Endothelial cell of umbilical vein (primary cell): ENCODE measurements at regions not wholly inside any gene's neighbourhood (a gene's known extent, or its start where the extent isn't known, plus 50 kb on each side); places are given as distances from the start of the nearest gene placed in this dataset.

Experiments
- BruUV-seq: library from RNA; stranded (reverse); fragments of 400-500 nt; replicated peaks from 2 replicates; lab custom pipeline; 2021; lab: Mats Ljungman, UMichigan
- CTCF ChIA-PET: fragments of 300-600, 350-600 bp; sonication (Branson Sonifier 250); formaldehyde crosslinking; loops from one replicate; lab custom pipeline; 2021; ENCODE audit warnings: antibody characterized with exemption, inconsistent platforms; lab: Charles Lee
- POLR2A ChIA-PET: fragments of 300-600, 350-600 bp; sonication (Branson Sonifier 250); formaldehyde crosslinking; loops from one replicate; lab custom pipeline; 2021; ENCODE audit warnings: antibody characterized with exemption, inconsistent platforms; lab: Charles Lee
- DNase-seq: peaks from one replicate; pipeline ENCODE4 v3.0.0-alpha.2; 2011; ENCODE audit warnings: low read depth, low spot score
- FAIRE-seq: peaks from 2 replicates; lab custom pipeline; 2011; peaks lifted over from hg19 to GRCh38; lab: Jason Lieb, UNC
- H2AFZ ChIP-seq: 2 replicates; pipeline ENCODE4 v1.6.0; 2012; ENCODE audit warnings: low read depth, low read length, control low read depth, inconsistent platforms
- H3K27ac ChIP-seq: 2 replicates; pipeline ENCODE4 v1.5.1; 2011; ENCODE audit warnings: low read depth, mild to moderate bottlenecking, control low read depth, low read length, moderate library complexity; ENCODE audit not compliant: insufficient read depth
- H3K27me3 ChIP-seq, 2 experiments: 2 replicates each; pipeline versions ENCODE4 v1.6.0 to v1.6.1; 2011; ENCODE audit warnings: low read length in 2 of 2, mixed read lengths in 1 of 2; ENCODE audit not compliant: control insufficient read depth in 2 of 2, insufficient read depth in 2 of 2
- H3K36me3 ChIP-seq, 2 experiments: 2 replicates in 1 of 2; 3 replicates in 1 of 2; pipeline ENCODE4 v1.5.1; 2011; ENCODE audit warnings: low read length in 2 of 2, mild to moderate bottlenecking in 1 of 2, moderate library complexity in 1 of 2; ENCODE audit not compliant: control insufficient read depth in 2 of 2, insufficient read depth in 2 of 2; ENCODE audit errors: extremely low read depth in 1 of 2
- H3K4me1 ChIP-seq: 3 replicates; pipeline ENCODE4 v1.5.1; 2011; ENCODE audit warnings: mild to moderate bottlenecking, low read length; ENCODE audit not compliant: control insufficient read depth, insufficient read depth; ENCODE audit errors: extremely low read depth
- H3K4me2 ChIP-seq: 2 replicates; pipeline ENCODE4 v1.6.1; 2011; ENCODE audit warnings: low read length, control low read depth, mixed read lengths; ENCODE audit not compliant: insufficient read depth
- H3K4me3 ChIP-seq, 3 experiments: fragments of 200-600 bp in 1 of 3; sonication (generic), shearing (Covaris generic) in 1 of 3; replicated peaks in 1 of 3; 2 replicates each; pipeline ENCODE4 v1.5.1; 2011 to 2016; ENCODE audit warnings: control low read depth in 3 of 3, low read length in 3 of 3, mild to moderate bottlenecking in 2 of 3, inconsistent platforms in 1 of 3, low read depth in 1 of 3, moderate library complexity in 1 of 3; ENCODE audit not compliant: insufficient read depth in 1 of 3
- H3K79me2 ChIP-seq: 2 replicates; pipeline ENCODE4 v1.6.0; 2012; ENCODE audit warnings: low read length, inconsistent platforms; ENCODE audit not compliant: control insufficient read depth, insufficient read depth
- H3K9ac ChIP-seq: replicated peaks from 2 replicates; pipeline ENCODE3; 2011; ENCODE audit warnings: low read length, control low read depth; ENCODE audit not compliant: insufficient read depth; ENCODE audit errors: extremely low read depth
- H3K9me1 ChIP-seq: replicated peaks from 3 replicates; pipeline ENCODE4 v1.6.0; 2011; ENCODE audit warnings: mild to moderate bottlenecking, low read length; ENCODE audit not compliant: control insufficient read depth, insufficient read depth; ENCODE audit errors: extremely low read depth
- H3K9me3 ChIP-seq: replicated peaks from 2 replicates; pipeline ENCODE4 v1.5.1; 2012; ENCODE audit warnings: low read length, inconsistent platforms; ENCODE audit not compliant: control insufficient read depth, insufficient read depth
- H4K20me1 ChIP-seq: replicated peaks from 2 replicates; pipeline ENCODE3; 2011; ENCODE audit warnings: mild to moderate bottlenecking, low read length; ENCODE audit not compliant: control insufficient read depth, insufficient read depth; ENCODE audit errors: extremely low read depth
- EZH2 ChIP-seq: IDR thresholded peaks from 2 replicates; pipeline ENCODE4 v1.6.1; 2012; ENCODE audit warnings: borderline replicate concordance, low read depth, mild to moderate bottlenecking, moderate library complexity, low read length, inconsistent platforms; ENCODE audit not compliant: severe bottlenecking
- FOS ChIP-seq: IDR thresholded peaks from 2 replicates; pipeline ENCODE4 v1.6.1; 2011; ENCODE audit warnings: mild to moderate bottlenecking, low read length, moderate library complexity, borderline replicate concordance; ENCODE audit not compliant: insufficient read depth
- GATA2 ChIP-seq: IDR thresholded peaks from 2 replicates; pipeline ENCODE4 v1.7.0; 2011; ENCODE audit warnings: low read depth, mild to moderate bottlenecking, moderate library complexity, mixed read lengths, low read length; ENCODE audit not compliant: insufficient read length, insufficient read depth
- JUN ChIP-seq: IDR thresholded peaks from 2 replicates; pipeline ENCODE4 v1.6.1; 2011; ENCODE audit warnings: borderline replicate concordance, low read depth; ENCODE audit not compliant: insufficient read length, insufficient read depth
- MAX ChIP-seq: IDR thresholded peaks from 2 replicates; pipeline ENCODE4 v1.6.1; 2011; ENCODE audit not compliant: insufficient read depth, insufficient read length
- MYC ChIP-seq: IDR thresholded peaks from one replicate; pipeline ENCODE4 v1.6.1; 2011; ENCODE audit warnings: mild to moderate bottlenecking, low read depth, low read length
- POLR2A ChIP-seq: IDR thresholded peaks from 2 replicates; pipeline ENCODE4 v1.6.1; 2012; ENCODE audit warnings: low read depth, mild to moderate bottlenecking, control low read depth, low read length
- POLR2AphosphoS5 ChIP-seq: IDR thresholded peaks from 2 replicates; pipeline ENCODE4 v1.6.1; 2012; ENCODE audit warnings: low read depth, mild to moderate bottlenecking, control low read depth, low read length, moderate library complexity; ENCODE audit not compliant: insufficient read depth
- dilution Hi-C: fragments of 300-500 bp; cut with MboI; formaldehyde crosslinking; loops from one replicate; pipeline ENCODE4 v1.15.0; 2019; ENCODE audit warnings: low sequenced_read_pairs; ENCODE audit not compliant: extremely low pct_ligation_motif_present
- intact Hi-C: fragments of 100-400 bp; cut with micrococcal nuclease; formaldehyde crosslinking; loops from one replicate; pipeline ENCODE4 v1.10.0; 2022
- TF ChIP-seq, protein P1 (sequence below), 2 donors: IDR thresholded peaks; 1 replicate in 1 of 2; 2 replicates in 1 of 2; pipeline ENCODE4 v1.5.1; 2011; ENCODE audit warnings: low read length in 2 of 2, mild to moderate bottlenecking in 2 of 2, moderate library complexity in 2 of 2, control low read depth in 1 of 2, inconsistent platforms in 1 of 2, low read depth in 1 of 2; ENCODE audit not compliant: insufficient read depth in 1 of 2; ENCODE audit errors: extremely low read depth in 1 of 2

- no peaks in the 10 kb centered on the region for H3K79me2 ChIP-seq
- no peaks in the 10 kb centered on the region for H3K9me1 ChIP-seq
- H3K4me3 ChIP-seq: no peak overlapping the region
- no peaks in the 10 kb centered on the region for H3K27me3 ChIP-seq
- no peaks in the 10 kb centered on the region for H3K36me3 ChIP-seq
- ChIA-PET CTCF (no interaction called here), POLR2A (no interaction called here)
- no peak overlapping the region for H3K27ac ChIP-seq
- no TSS peak for BruUV-seq
- TF ChIP-seq POLR2A (no peak), EZH2 (no peak), MAX (no peak), POLR2AphosphoS5 (no peak), JUN (no peak), MYC (no peak), GATA2 (no peak), FOS (no peak)
- TF ChIP-seq, protein P1, sequence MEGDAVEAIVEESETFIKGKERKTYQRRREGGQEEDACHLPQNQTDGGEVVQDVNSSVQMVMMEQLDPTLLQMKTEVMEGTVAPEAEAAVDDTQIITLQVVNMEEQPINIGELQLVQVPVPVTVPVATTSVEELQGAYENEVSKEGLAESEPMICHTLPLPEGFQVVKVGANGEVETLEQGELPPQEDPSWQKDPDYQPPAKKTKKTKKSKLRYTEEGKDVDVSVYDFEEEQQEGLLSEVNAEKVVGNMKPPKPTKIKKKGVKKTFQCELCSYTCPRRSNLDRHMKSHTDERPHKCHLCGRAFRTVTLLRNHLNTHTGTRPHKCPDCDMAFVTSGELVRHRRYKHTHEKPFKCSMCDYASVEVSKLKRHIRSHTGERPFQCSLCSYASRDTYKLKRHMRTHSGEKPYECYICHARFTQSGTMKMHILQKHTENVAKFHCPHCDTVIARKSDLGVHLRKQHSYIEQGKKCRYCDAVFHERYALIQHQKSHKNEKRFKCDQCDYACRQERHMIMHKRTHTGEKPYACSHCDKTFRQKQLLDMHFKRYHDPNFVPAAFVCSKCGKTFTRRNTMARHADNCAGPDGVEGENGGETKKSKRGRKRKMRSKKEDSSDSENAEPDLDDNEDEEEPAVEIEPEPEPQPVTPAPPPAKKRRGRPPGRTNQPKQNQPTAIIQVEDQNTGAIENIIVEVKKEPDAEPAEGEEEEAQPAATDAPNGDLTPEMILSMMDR (IDR thresholded peaks at IDR 0.05; ENCODE audit: extremely low read depth in 1 of 2, insufficient read depth in 1 of 2, low read depth in 1 of 2, low read length in 2 of 2): no peak
- H3K9ac ChIP-seq: no peak overlapping the region
- no peaks in the 10 kb centered on the region for H4K20me1 ChIP-seq
- dilution Hi-C loops: no loop called here
- FAIRE-seq (no peak), DNase-seq (no peak)
- H3K4me2 ChIP-seq: no peak overlapping the region
- no peaks in the 10 kb centered on the region for H3K4me1 ChIP-seq
- intact Hi-C loops: no loop called here
- no peak overlapping the region for H2AFZ ChIP-seq
- H3K9me3 ChIP-seq: peaks cover 2% of the 10 kb centered on the region
These were observed 203.7 kb downstream of the GLRX3 start for GRCh38 chr10:130339911-130340310.
